Neural progenitor cell (in vitro differentiated cells): ENCODE measurements at regions not wholly inside any gene's neighbourhood (a gene's known extent, or its start where the extent isn't known, plus 50 kb on each side); places are given as distances from the start of the nearest gene placed in this dataset.

Experiments used
- DNase-seq: peaks from one replicate; pipeline ENCODE4 v3.0.0-alpha.2; 2016; ENCODE audit warnings: low spot score
- H2AFZ ChIP-seq: fragments of 200-600 bp; sonication (generic); replicated peaks from 2 replicates; pipeline ENCODE4 v1.6.1; 2016; ENCODE audit warnings: antibody characterized with exemption
- H3F3A ChIP-seq: fragments of 200-600 bp; sonication (generic); 2 replicates; pipeline ENCODE4 v1.6.1; 2016; ENCODE audit warnings: antibody characterized with exemption, low read depth
- H3K27ac ChIP-seq: fragments of 200-600 bp; sonication (generic); 2 replicates; pipeline ENCODE4 v1.5.1; 2016; ENCODE audit warnings: mild to moderate bottlenecking
- H3K27me3 ChIP-seq: fragments of 200-600 bp; sonication (generic); 2 replicates; pipeline ENCODE4 v1.6.1; 2016; ENCODE audit warnings: mild to moderate bottlenecking, moderate library complexity
- H3K36me3 ChIP-seq: fragments of 200-600 bp; sonication (generic); 2 replicates; pipeline ENCODE4 v1.5.1; 2016
- H3K4me1 ChIP-seq: fragments of 200-600 bp; sonication (generic); 2 replicates; pipeline ENCODE4 v1.6.1; 2016; ENCODE audit warnings: mixed run types
- H3K4me2 ChIP-seq: fragments of 200-600 bp; sonication (generic); 2 replicates; pipeline ENCODE4 v1.6.1; 2016
- H3K4me3 ChIP-seq: fragments of 200-600 bp; sonication (generic); 2 replicates; pipeline ENCODE4 v1.5.1; 2016
- H3K79me2 ChIP-seq: fragments of 200-600 bp; sonication (generic); 2 replicates; pipeline ENCODE4 v1.6.1; 2016; ENCODE audit warnings: low read depth
- H3K9ac ChIP-seq: fragments of 200-600 bp; sonication (generic); 2 replicates; pipeline ENCODE4 v1.6.1; 2016
- H3K9me3 ChIP-seq: fragments of 200-600 bp; sonication (generic); 2 replicates; pipeline ENCODE4 v1.5.1; 2016; ENCODE audit warnings: low read depth
- H4K20me1 ChIP-seq: fragments of 200-600 bp; sonication (generic); 2 replicates; pipeline ENCODE4 v1.6.1; 2016; ENCODE audit warnings: low read depth
- H3K27ac Mint-ChIP-seq: 3 replicates; pipeline ENCODE4 v1.8.0; 2021; ENCODE audit warnings: mixed read lengths
- H3K27me3 Mint-ChIP-seq: 2 replicates; pipeline ENCODE4 v1.8.0; 2022; ENCODE audit warnings: low read depth, mild to moderate bottlenecking, inconsistent platforms, moderate library complexity, mixed read lengths; ENCODE audit not compliant: insufficient read depth
- H3K36me3 Mint-ChIP-seq: 3 replicates; pipeline ENCODE4 v1.8.0; 2021; ENCODE audit warnings: mixed read lengths
- H3K4me1 Mint-ChIP-seq: 3 replicates; pipeline ENCODE4 v1.8.0; 2021; ENCODE audit warnings: mixed read lengths
- H3K4me3 Mint-ChIP-seq: 3 replicates; pipeline ENCODE4 v1.8.0; 2021; ENCODE audit warnings: mild to moderate bottlenecking, moderate library complexity, mixed read lengths
- H3K9me3 Mint-ChIP-seq: 3 replicates; pipeline ENCODE4 v1.8.0; 2020; ENCODE audit warnings: mixed read lengths
- CTCF ChIP-seq: fragments of 200-600 bp; sonication (generic); IDR thresholded peaks from 2 replicates; pipeline ENCODE4 v1.5.1; 2017; ENCODE audit warnings: antibody characterized with exemption, mild to moderate bottlenecking
- EZH2 ChIP-seq: fragments of 200-600 bp; sonication (generic); IDR thresholded peaks from 2 replicates; pipeline ENCODE4 v1.6.1; 2017; ENCODE audit warnings: antibody characterized with exemption, mild to moderate bottlenecking, moderate library complexity
- EZH2phosphoT487 ChIP-seq: fragments of 200-600 bp; sonication (generic); IDR thresholded peaks from 2 replicates; pipeline ENCODE4 v1.6.1; 2017; ENCODE audit warnings: antibody characterized with exemption

- H3K36me3 Mint-ChIP-seq = no peaks in the 10 kb centered on the region
- no peak overlapping the region for H3K4me3 Mint-ChIP-seq
- H3F3A ChIP-seq = no peaks in the 10 kb centered on the region
- no peak overlapping the region for H3K4me2 ChIP-seq
- peaks cover 2% of the 10 kb centered on the region for H3K27me3 Mint-ChIP-seq
- no peaks in the 10 kb centered on the region for H3K9me3 ChIP-seq
- peaks cover 16% of the 10 kb centered on the region for H3K4me1 Mint-ChIP-seq
- H3K4me1 ChIP-seq = peaks cover 14% of the 10 kb centered on the region
- peaks cover 13% of the 10 kb centered on the region for H3K9me3 Mint-ChIP-seq
- no peak overlapping the region for H3K27ac ChIP-seq
- TF ChIP-seq CTCF (no peak), EZH2phosphoT487 (no peak), EZH2 (no peak)
- no peaks in the 10 kb centered on the region for H3K27me3 ChIP-seq
- H3K27ac Mint-ChIP-seq = no peak overlapping the region
- no peak for DNase-seq
- H3K4me3 ChIP-seq = no peak overlapping the region
- H3K9ac ChIP-seq = no peak overlapping the region
- H4K20me1 ChIP-seq = no peaks in the 10 kb centered on the region
- no peaks in the 10 kb centered on the region for H3K79me2 ChIP-seq
- H2AFZ ChIP-seq = no peak overlapping the region
- H3K36me3 ChIP-seq = no peaks in the 10 kb centered on the region
Measured at GRCh38 chrX:13126775-13127174, 82.4 kb upstream of the FAM9C start.

GRCh38 chrX:13125188-13125587 is 80.8 kb upstream of the FAM9C start:
- Histone ChIP-seq H3K27me3 (no peaks in the 10 kb centered on the region), H3F3A (no peaks in the 10 kb centered on the region), H3K4me1 (peaks cover 14% of the 10 kb centered on the region), H3K9ac (no peak overlapping the region), H3K4me2 (no peak overlapping the region), H3K27ac (no peak overlapping the region), H4K20me1 (no peaks in the 10 kb centered on the region), H3K79me2 (no peaks in the 10 kb centered on the region), H3K9me3 (no peaks in the 10 kb centered on the region), H2AFZ (no peak overlapping the region), H3K36me3 (no peaks in the 10 kb centered on the region), H3K4me3 (no peak overlapping the region)
- TF ChIP-seq EZH2phosphoT487 (no peak), CTCF (no peak), EZH2 (no peak)
- no peak overlapping the region for H3K27ac Mint-ChIP-seq
- no peak for DNase-seq
- no peaks in the 10 kb centered on the region for H3K36me3 Mint-ChIP-seq
- peaks cover 13% of the 10 kb centered on the region for H3K9me3 Mint-ChIP-seq
- H3K4me3 Mint-ChIP-seq = no peak overlapping the region
- peaks cover 2% of the 10 kb centered on the region for H3K27me3 Mint-ChIP-seq
- H3K4me1 Mint-ChIP-seq = peaks cover 16% of the 10 kb centered on the region

GRCh38 chrX:13123857-13124345 is 79.5 kb upstream of the FAM9C start:
- Histone ChIP-seq H3K36me3 (no peaks in the 10 kb centered on the region), H2AFZ (no peak overlapping the region), H3K27ac (no peak overlapping the region), H3K9me3 (no peaks in the 10 kb centered on the region), H3K27me3 (no peaks in the 10 kb centered on the region), H4K20me1 (no peaks in the 10 kb centered on the region), H3K79me2 (no peaks in the 10 kb centered on the region), H3F3A (peaks cover 4% of the 10 kb centered on the region), H3K4me3 (no peak overlapping the region), H3K4me1 (peaks cover 21% of the 10 kb centered on the region), H3K9ac (no peak overlapping the region), H3K4me2 (no peak overlapping the region)
- Mint-ChIP-seq H3K27me3 (peaks cover 2% of the 10 kb centered on the region), H3K36me3 (no peaks in the 10 kb centered on the region), H3K9me3 (peaks cover 17% of the 10 kb centered on the region), H3K4me1 (peaks cover 20% of the 10 kb centered on the region), H3K4me3 (no peak overlapping the region), H3K27ac (no peak overlapping the region)
- no peak for TF ChIP-seq EZH2
- TF ChIP-seq CTCF = no peak
- TF ChIP-seq EZH2phosphoT487 = no peak
- no peak for DNase-seq
